SU-DHL-6 (cell line): ENCODE measurements at regions not wholly inside any gene's neighbourhood (a gene's known extent, or its start where the extent isn't known, plus 50 kb on each side); places are given as distances from the start of the nearest gene placed in this dataset.

Source experiments
- H2AFZ ChIP-seq: fragments of 200-600 bp; sonication (generic); 2 replicates; pipeline ENCODE4 v1.6.1; 2014; ENCODE audit warnings: low read depth, mild to moderate bottlenecking, moderate library complexity, mixed read lengths, antibody characterized with exemption, low read length; ENCODE audit not compliant: severe bottlenecking
- H3F3A ChIP-seq: fragments of 200-600 bp; shearing (Covaris generic); 2 replicates; pipeline ENCODE4 v1.6.0; 2016; ENCODE audit warnings: antibody characterized with exemption, mild to moderate bottlenecking; ENCODE audit not compliant: insufficient read depth
- H3K27ac ChIP-seq: fragments of 200-600 bp; sonication (generic); 2 replicates; pipeline ENCODE4 v1.5.1; 2016; ENCODE audit warnings: low read depth, mild to moderate bottlenecking, low read length, moderate library complexity, mixed read lengths
- H3K27me3 ChIP-seq: fragments of 200-600 bp; sonication (generic), shearing (Covaris generic); 2 replicates; pipeline ENCODE4 v1.6.0; 2014; ENCODE audit warnings: mild to moderate bottlenecking, low read length
- H3K36me3 ChIP-seq: fragments of 200-600 bp; sonication (generic); 2 replicates; pipeline ENCODE4 v1.6.1; 2014; ENCODE audit warnings: mild to moderate bottlenecking, low read length, mixed read lengths
- H3K4me2 ChIP-seq: fragments of 300-600, 200-600 bp; shearing (Covaris generic), sonication (generic); 2 replicates; pipeline ENCODE4 v1.6.0; 2014; ENCODE audit warnings: low read length, low read depth, mild to moderate bottlenecking; ENCODE audit not compliant: poor library complexity, severe bottlenecking
- H3K4me3 ChIP-seq: fragments of 200-600 bp; sonication (generic); 2 replicates; pipeline ENCODE4 v1.5.1; 2014; ENCODE audit warnings: antibody characterized with exemption, low read length, mild to moderate bottlenecking, mixed read lengths; ENCODE audit not compliant: insufficient read depth, poor library complexity, severe bottlenecking
- H3K79me2 ChIP-seq: fragments of 200-600 bp; sonication (generic); 2 replicates; pipeline ENCODE4 v1.6.1; 2014; ENCODE audit warnings: mild to moderate bottlenecking, low read length, moderate library complexity; ENCODE audit not compliant: insufficient read depth
- H3K9ac ChIP-seq: fragments of 200-600 bp; sonication (generic); 2 replicates; pipeline ENCODE4 v1.7.0; 2014; ENCODE audit warnings: mild to moderate bottlenecking, low read length
- H3K9me2 ChIP-seq: fragments of 200-600 bp; sonication (generic); replicated peaks from 2 replicates; pipeline ENCODE4 v1.6.1; 2014; ENCODE audit warnings: low read length; ENCODE audit not compliant: insufficient read depth
- H3K9me3 ChIP-seq: fragments of 200-600 bp; sonication (generic); 2 replicates; pipeline ENCODE4 v1.6.1; 2014; ENCODE audit warnings: low read length, mixed read lengths; ENCODE audit not compliant: insufficient read depth
- H4K20me1 ChIP-seq: fragments of 200-600 bp; sonication (generic); 2 replicates; pipeline ENCODE4 v1.6.1; 2014; ENCODE audit warnings: low read depth, mild to moderate bottlenecking, antibody characterized with exemption, low read length, moderate library complexity, mixed read lengths
- EZH2phosphoT487 ChIP-seq: fragments of 200-600 bp; sonication (generic), shearing (Covaris generic); conservative IDR thresholded peaks from 2 replicates; pipeline ENCODE4 v1.6.1; 2018; ENCODE audit warnings: mild to moderate bottlenecking, antibody characterized with exemption, low read length, moderate library complexity, mixed read lengths
- TF ChIP-seq, protein P1 (sequence below): fragments of 200-600 bp; sonication (generic); IDR thresholded peaks from one replicate; pipeline ENCODE4 v1.5.1; 2017; ENCODE audit warnings: antibody characterized with exemption, mild to moderate bottlenecking, low read length, moderate library complexity; ENCODE audit not compliant: insufficient read depth, poor library complexity, severe bottlenecking

DNA sequence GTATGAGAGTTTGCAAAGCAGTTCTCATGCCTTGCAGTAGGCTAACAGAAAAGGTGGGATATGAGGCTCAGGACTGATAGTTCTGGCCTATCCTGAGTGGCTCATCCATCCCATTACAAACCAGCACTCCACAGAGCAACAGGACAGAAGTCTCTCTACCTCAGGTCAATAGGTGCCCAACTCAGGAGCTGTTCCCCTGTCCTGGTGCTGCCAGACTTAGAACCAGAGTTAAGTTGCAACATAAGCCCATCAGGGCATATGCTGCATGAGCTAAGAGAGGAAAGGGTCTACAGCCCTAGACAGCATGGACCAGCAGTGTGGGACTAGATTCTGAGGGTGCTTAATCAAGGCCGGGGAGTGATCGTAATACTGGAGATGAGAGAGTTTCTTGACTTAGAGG is 104.8 kb upstream of the ECI2 start:
- TF ChIP-seq EZH2phosphoT487 = no peak
- TF ChIP-seq, protein P1, sequence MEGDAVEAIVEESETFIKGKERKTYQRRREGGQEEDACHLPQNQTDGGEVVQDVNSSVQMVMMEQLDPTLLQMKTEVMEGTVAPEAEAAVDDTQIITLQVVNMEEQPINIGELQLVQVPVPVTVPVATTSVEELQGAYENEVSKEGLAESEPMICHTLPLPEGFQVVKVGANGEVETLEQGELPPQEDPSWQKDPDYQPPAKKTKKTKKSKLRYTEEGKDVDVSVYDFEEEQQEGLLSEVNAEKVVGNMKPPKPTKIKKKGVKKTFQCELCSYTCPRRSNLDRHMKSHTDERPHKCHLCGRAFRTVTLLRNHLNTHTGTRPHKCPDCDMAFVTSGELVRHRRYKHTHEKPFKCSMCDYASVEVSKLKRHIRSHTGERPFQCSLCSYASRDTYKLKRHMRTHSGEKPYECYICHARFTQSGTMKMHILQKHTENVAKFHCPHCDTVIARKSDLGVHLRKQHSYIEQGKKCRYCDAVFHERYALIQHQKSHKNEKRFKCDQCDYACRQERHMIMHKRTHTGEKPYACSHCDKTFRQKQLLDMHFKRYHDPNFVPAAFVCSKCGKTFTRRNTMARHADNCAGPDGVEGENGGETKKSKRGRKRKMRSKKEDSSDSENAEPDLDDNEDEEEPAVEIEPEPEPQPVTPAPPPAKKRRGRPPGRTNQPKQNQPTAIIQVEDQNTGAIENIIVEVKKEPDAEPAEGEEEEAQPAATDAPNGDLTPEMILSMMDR = no peak
- Histone ChIP-seq H2AFZ (no peak overlapping the region), H3K4me2 (no peak overlapping the region)

GRCh38 chr6:4225161-4225872 is 89.9 kb upstream of the ECI2 start:
- Histone ChIP-seq H3K27ac (no peak overlapping the region), H3K9ac (no peak overlapping the region), H3K9me3 (no peaks in the 10 kb centered on the region), H3K4me3 (no peak overlapping the region), H3K9me2 (no peaks in the 10 kb centered on the region; the same call in 1 of the 2 replicates), H3K79me2 (no peaks in the 10 kb centered on the region), H3K27me3 (no peaks in the 10 kb centered on the region), H3F3A (no peaks in the 10 kb centered on the region), H2AFZ (no peak overlapping the region), H4K20me1 (no peaks in the 10 kb centered on the region), H3K36me3 (no peaks in the 10 kb centered on the region), H3K4me2 (no peak overlapping the region)
- TF ChIP-seq EZH2phosphoT487 = no peak
- TF ChIP-seq, protein P1 = no peak

More for the DNA sequence above, 104.8 kb upstream of the ECI2 start:
- peaks cover 16% of the 10 kb centered on the region; the same call in 1 of the 2 replicates for H3K9me3 ChIP-seq
- no peak overlapping the region for H3K4me3 ChIP-seq
- H3K9me2 ChIP-seq = no peaks in the 10 kb centered on the region
- no peak overlapping the region for H3K27ac ChIP-seq
- no peaks in the 10 kb centered on the region for H3K27me3 ChIP-seq
- no peaks in the 10 kb centered on the region for H3K79me2 ChIP-seq
- no peak overlapping the region for H3K9ac ChIP-seq
- no peaks in the 10 kb centered on the region for H4K20me1 ChIP-seq
- no peaks in the 10 kb centered on the region for H3K36me3 ChIP-seq
- H3F3A ChIP-seq = no peaks in the 10 kb centered on the region

DNA sequence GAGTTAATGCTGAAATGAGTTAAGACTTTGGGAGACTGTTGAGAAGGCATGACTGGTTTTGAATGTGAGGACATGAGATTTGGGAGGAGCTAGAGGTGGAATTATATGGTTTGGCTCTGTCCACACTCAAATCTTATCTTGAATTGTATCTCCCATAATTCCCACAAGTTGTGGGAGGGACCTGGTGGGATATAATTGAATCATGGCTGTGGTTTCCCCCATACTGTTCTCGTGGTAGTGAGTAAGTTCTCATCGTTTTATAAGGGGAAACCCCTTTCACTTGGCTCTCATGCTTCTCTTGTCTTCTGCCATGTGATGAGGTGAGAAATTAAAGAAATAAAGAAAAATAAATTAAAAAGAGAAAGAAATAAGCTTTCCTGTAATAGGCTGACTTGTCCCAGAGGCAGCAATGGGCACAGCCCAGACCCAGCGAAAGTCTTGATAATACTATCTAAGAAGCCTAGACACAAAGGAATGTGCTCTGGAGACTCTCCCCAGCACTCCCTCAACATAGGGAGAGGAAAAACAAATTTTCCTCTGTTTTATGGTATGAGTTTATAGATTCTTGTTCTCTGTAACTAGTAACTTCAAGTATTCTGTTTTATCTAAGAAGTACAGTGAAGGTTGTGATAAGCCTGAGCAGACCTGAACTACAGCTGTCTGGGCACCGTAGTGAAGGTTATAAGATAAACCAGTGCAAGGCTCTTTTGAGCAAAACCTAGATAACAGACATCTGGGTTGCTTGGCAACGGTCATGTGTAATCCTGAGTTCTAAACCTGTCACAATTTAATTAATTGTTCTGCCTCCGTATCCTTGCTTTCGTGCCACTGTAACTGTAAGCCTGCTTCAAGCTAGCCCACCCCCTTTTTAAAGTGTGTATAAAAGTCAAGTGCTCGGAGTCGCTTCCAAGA is 88.9 kb upstream of the ECI2 start:
- H3K9ac ChIP-seq = no peak overlapping the region
- no peak overlapping the region for H2AFZ ChIP-seq
- H3K4me3 ChIP-seq = no peak overlapping the region
- H3K27ac ChIP-seq = no peak overlapping the region
- H3K79me2 ChIP-seq = no peaks in the 10 kb centered on the region
- H3K36me3 ChIP-seq = no peaks in the 10 kb centered on the region
- no peaks in the 10 kb centered on the region for H3K27me3 ChIP-seq
- H3F3A ChIP-seq = no peaks in the 10 kb centered on the region
- TF ChIP-seq, protein P1 = no peak
- TF ChIP-seq EZH2phosphoT487 = no peak
- H3K9me2 ChIP-seq = no peaks in the 10 kb centered on the region; the same call in 1 of the 2 replicates
- H4K20me1 ChIP-seq = no peaks in the 10 kb centered on the region
- no peak overlapping the region for H3K4me2 ChIP-seq
- H3K9me3 ChIP-seq = no peaks in the 10 kb centered on the region
